Endothelial cell of umbilical vein (primary cell): ENCODE measurements at regions not wholly inside any gene's neighbourhood (a gene's known extent, or its start where the extent isn't known, plus 50 kb on each side); places are given as distances from the start of the nearest gene placed in this dataset.

Source experiments
- EZH2 ChIP-seq: IDR thresholded peaks from 2 replicates; pipeline ENCODE4 v1.6.1; 2012; ENCODE audit warnings: borderline replicate concordance, low read depth, mild to moderate bottlenecking, moderate library complexity, low read length, inconsistent platforms; ENCODE audit not compliant: severe bottlenecking
- FOS ChIP-seq: IDR thresholded peaks from 2 replicates; pipeline ENCODE4 v1.6.1; 2011; ENCODE audit warnings: mild to moderate bottlenecking, low read length, moderate library complexity, borderline replicate concordance; ENCODE audit not compliant: insufficient read depth
- GATA2 ChIP-seq: IDR thresholded peaks from 2 replicates; pipeline ENCODE4 v1.7.0; 2011; ENCODE audit warnings: low read depth, mild to moderate bottlenecking, moderate library complexity, mixed read lengths, low read length; ENCODE audit not compliant: insufficient read length, insufficient read depth
- JUN ChIP-seq: IDR thresholded peaks from 2 replicates; pipeline ENCODE4 v1.6.1; 2011; ENCODE audit warnings: borderline replicate concordance, low read depth; ENCODE audit not compliant: insufficient read length, insufficient read depth
- MYC ChIP-seq: IDR thresholded peaks from one replicate; pipeline ENCODE4 v1.6.1; 2011; ENCODE audit warnings: mild to moderate bottlenecking, low read depth, low read length
- POLR2A ChIP-seq: IDR thresholded peaks from 2 replicates; pipeline ENCODE4 v1.6.1; 2012; ENCODE audit warnings: low read depth, mild to moderate bottlenecking, control low read depth, low read length
- POLR2AphosphoS5 ChIP-seq: IDR thresholded peaks from 2 replicates; pipeline ENCODE4 v1.6.1; 2012; ENCODE audit warnings: low read depth, mild to moderate bottlenecking, control low read depth, low read length, moderate library complexity; ENCODE audit not compliant: insufficient read depth
- TF ChIP-seq, protein P1 (sequence below), 2 donors: IDR thresholded peaks; 1 replicate in 1 of 2; 2 replicates in 1 of 2; pipeline ENCODE4 v1.5.1; 2011; ENCODE audit warnings: low read length in 2 of 2, mild to moderate bottlenecking in 2 of 2, moderate library complexity in 2 of 2, control low read depth in 1 of 2, inconsistent platforms in 1 of 2, low read depth in 1 of 2; ENCODE audit not compliant: insufficient read depth in 1 of 2; ENCODE audit errors: extremely low read depth in 1 of 2
- TF ChIP-seq, protein P2 (sequence below): IDR thresholded peaks from 2 replicates; pipeline ENCODE4 v1.6.1; 2011; ENCODE audit not compliant: insufficient read depth, insufficient read length

DNA sequence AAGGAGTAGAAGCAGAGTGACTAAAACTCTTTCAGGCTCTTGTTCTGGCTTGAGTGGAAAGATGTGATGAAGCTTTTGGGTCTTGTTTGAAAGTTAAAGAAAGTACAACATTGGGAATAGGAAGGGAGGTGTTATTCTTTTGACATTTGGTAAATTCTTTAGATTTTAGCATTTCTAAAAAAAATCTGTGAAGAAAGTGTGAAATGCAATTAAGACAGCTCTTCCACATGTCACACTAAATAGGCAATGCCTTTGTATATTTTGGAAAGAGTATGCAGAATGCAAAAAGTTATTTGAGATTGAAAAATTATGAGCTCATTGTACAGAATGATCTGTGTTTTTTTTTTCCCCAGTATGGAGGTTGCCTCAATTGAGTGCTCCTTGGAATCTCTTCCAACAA, 532.2 kb upstream of the DPPA4 start:
- TF ChIP-seq POLR2A (no peak), POLR2AphosphoS5 (no peak), EZH2 (no peak), MYC (no peak), JUN (no peak), GATA2 (no peak), FOS (no peak)
- TF ChIP-seq, protein P1, sequence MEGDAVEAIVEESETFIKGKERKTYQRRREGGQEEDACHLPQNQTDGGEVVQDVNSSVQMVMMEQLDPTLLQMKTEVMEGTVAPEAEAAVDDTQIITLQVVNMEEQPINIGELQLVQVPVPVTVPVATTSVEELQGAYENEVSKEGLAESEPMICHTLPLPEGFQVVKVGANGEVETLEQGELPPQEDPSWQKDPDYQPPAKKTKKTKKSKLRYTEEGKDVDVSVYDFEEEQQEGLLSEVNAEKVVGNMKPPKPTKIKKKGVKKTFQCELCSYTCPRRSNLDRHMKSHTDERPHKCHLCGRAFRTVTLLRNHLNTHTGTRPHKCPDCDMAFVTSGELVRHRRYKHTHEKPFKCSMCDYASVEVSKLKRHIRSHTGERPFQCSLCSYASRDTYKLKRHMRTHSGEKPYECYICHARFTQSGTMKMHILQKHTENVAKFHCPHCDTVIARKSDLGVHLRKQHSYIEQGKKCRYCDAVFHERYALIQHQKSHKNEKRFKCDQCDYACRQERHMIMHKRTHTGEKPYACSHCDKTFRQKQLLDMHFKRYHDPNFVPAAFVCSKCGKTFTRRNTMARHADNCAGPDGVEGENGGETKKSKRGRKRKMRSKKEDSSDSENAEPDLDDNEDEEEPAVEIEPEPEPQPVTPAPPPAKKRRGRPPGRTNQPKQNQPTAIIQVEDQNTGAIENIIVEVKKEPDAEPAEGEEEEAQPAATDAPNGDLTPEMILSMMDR (IDR thresholded peaks at IDR 0.05; ENCODE audit: extremely low read depth in 1 of 2, insufficient read depth in 1 of 2, low read depth in 1 of 2, low read length in 2 of 2): no peak
- TF ChIP-seq, protein P2, sequence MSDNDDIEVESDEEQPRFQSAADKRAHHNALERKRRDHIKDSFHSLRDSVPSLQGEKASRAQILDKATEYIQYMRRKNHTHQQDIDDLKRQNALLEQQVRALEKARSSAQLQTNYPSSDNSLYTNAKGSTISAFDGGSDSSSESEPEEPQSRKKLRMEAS: no peak
